ENCODE measurements at regions not wholly inside any gene's neighbourhood (a gene's known extent, or its start where the extent isn't known, plus 50 kb on each side); places are given as distances from the start of the nearest gene placed in this dataset.

GRCh38 chr12:131509701-131510100, 201.2 kb upstream of the SFSWAP start:
- H2BK15ac ChIP-seq (ENCODE audit: low read depth, low read length), result no peak overlapping the region
- dilution Hi-C loops (cut with HindIII; ENCODE audit: low sequenced_read_pairs, unreplicated experiment) (no loop called here), in situ Hi-C loops (cut with MboI; ENCODE audit: low sequenced_read_pairs) (no loop called here), intact Hi-C loops (cut with micrococcal nuclease) (no loop called here)
- no peak overlapping the region for H2BK5ac ChIP-seq (ENCODE audit: low read depth, low read length, poor library complexity, severe bottlenecking)
- H2AK5ac ChIP-seq (ENCODE audit: low read depth, low read length), result no peak overlapping the region
- no peak for ATAC-seq (ENCODE audit: low read depth)
- H4K20me1 ChIP-seq (ENCODE audit: insufficient read depth, low read length), result no peaks in the 10 kb centered on the region
- H3K4ac ChIP-seq (ENCODE audit: low read depth, low read length), result no peak overlapping the region
- no peaks in the 10 kb centered on the region for H3K4me1 ChIP-seq (ENCODE audit: control insufficient read depth, insufficient read depth, low read length)
- H2AK9ac ChIP-seq (replicated peaks; ENCODE audit: low read depth, low read length, poor library complexity), result no peak overlapping the region
- no peak overlapping the region for H3K18ac ChIP-seq (ENCODE audit: low read depth, low read length)
- no peak overlapping the region for H2BK20ac ChIP-seq (ENCODE audit: low read depth, low read length)
- no peak overlapping the region for H3K4me3 ChIP-seq (ENCODE audit: insufficient read depth, low read depth, low read length)
- peaks cover 51% of the 10 kb centered on the region; the same call in 1 of the 2 replicates for H3K9me3 ChIP-seq (ENCODE audit: control insufficient read depth, insufficient read depth, low read length)
- H4K91ac ChIP-seq (ENCODE audit: insufficient read depth, low read depth, low read length), result no peak overlapping the region
- H3K23ac ChIP-seq (ENCODE audit: low read depth, low read length), result no peak overlapping the region
- H3K9me1 ChIP-seq (ENCODE audit: insufficient read depth, low read length), result no peaks in the 10 kb centered on the region
- H3K36me3 ChIP-seq (ENCODE audit: control insufficient read depth, insufficient read depth, low read length), result no peaks in the 10 kb centered on the region
- no peaks in the 10 kb centered on the region for H3K79me1 ChIP-seq (ENCODE audit: low read depth in 1 of 2, low read length in 2 of 2)
- H3K14ac ChIP-seq (replicated peaks; ENCODE audit: low read depth, low read length), result no peak overlapping the region
- no peak overlapping the region for H3K27ac ChIP-seq (ENCODE audit: insufficient read depth, low read length)
- no peak overlapping the region for H2AFZ ChIP-seq (replicated peaks; ENCODE audit: low read length, poor library complexity)
- H4K8ac ChIP-seq (ENCODE audit: low read depth in 2 of 2, low read length in 2 of 2), result no peak overlapping the region
- BruUV-seq (replicated peaks), result no TSS peak
- 73% methylated on average over 2 of the region's 7 CpGs; no CpG with 5 or more reads in 1 of the 2 experiments for WGBS, 2 experiments (ENCODE audit: extremely low coverage in 2 of 2, insufficient read length in 1 of 2)
- no peak overlapping the region for H4K5ac ChIP-seq (ENCODE audit: low read depth, low read length)
- no peaks in the 10 kb centered on the region for H3K27me3 ChIP-seq (ENCODE audit: control insufficient read depth, insufficient read depth, low read length)
- ChIA-PET CTCF (no interaction called here), POLR2A (ENCODE audit: unreplicated experiment) (no interaction called here)
- no peak overlapping the region for H3K56ac ChIP-seq (ENCODE audit: extremely low read depth, insufficient read depth, low read length)
- H3K9ac ChIP-seq (ENCODE audit: low read depth, low read length), result no peak overlapping the region
- DNase-seq, result no peak
- TF ChIP-seq SMC3 (IDR thresholded peaks at IDR 0.05; ENCODE audit: low read depth, low read length) (no peak), MXI1 (IDR thresholded peaks at IDR 0.05; ENCODE audit: borderline replicate concordance, low read depth, low read length) (no peak), POLR2A (IDR thresholded peaks at IDR 0.05; ENCODE audit: low read depth, low read length) (no peak), CTCF (conservative IDR thresholded peaks at IDR 0.05; ENCODE audit: low read depth, low read length) (no peak), BHLHE40 (IDR thresholded peaks at IDR 0.05; ENCODE audit: low read depth, low read length) (no peak)
- H3K4me2 ChIP-seq (ENCODE audit: low read depth, low read length), result no peak overlapping the region
- no peak overlapping the region for H2BK120ac ChIP-seq (ENCODE audit: low read depth, low read length)

Data from IMR-90 (cell line).